Endodermal cell (in vitro differentiated cells): ENCODE measurements at regions not wholly inside any gene's neighbourhood (a gene's known extent, or its start where the extent isn't known, plus 50 kb on each side); places are given as distances from the start of the nearest gene placed in this dataset.

Experiments
- DNase-seq: peaks from one replicate; pipeline ENCODE4 v3.0.0-alpha.2; 2017
- H3K27ac ChIP-seq: 2 replicates; pipeline ENCODE4 v1.5.1; 2013; ENCODE audit warnings: mild to moderate bottlenecking, low read depth, low read length, moderate library complexity
- H3K27me3 ChIP-seq: 2 replicates; pipeline ENCODE4 v1.6.1; 2013; ENCODE audit warnings: mild to moderate bottlenecking, low read length, moderate library complexity; ENCODE audit not compliant: insufficient read depth, control insufficient read depth, poor library complexity, severe bottlenecking
- H3K36me3 ChIP-seq: 2 replicates; pipeline ENCODE4 v1.7.0; 2013; ENCODE audit warnings: mild to moderate bottlenecking, low read length, moderate library complexity; ENCODE audit not compliant: control insufficient read depth, insufficient read depth
- H3K4me1 ChIP-seq: one replicate; pipeline ENCODE4 v1.7.0; 2013; ENCODE audit warnings: low read length; ENCODE audit not compliant: control insufficient read depth, insufficient read depth
- H3K4me3 ChIP-seq: 2 replicates; pipeline ENCODE4 v1.5.1; 2013; ENCODE audit warnings: mild to moderate bottlenecking, low read length, moderate library complexity
- H3K9ac ChIP-seq: 2 replicates; pipeline ENCODE4 v1.6.1; 2013; ENCODE audit warnings: mild to moderate bottlenecking, low read length, moderate library complexity; ENCODE audit not compliant: poor library complexity, severe bottlenecking; ENCODE audit errors: extremely low read depth
- H3K9me3 ChIP-seq: 2 replicates; pipeline ENCODE4 v1.6.1; 2013; ENCODE audit warnings: mild to moderate bottlenecking, low read length, moderate library complexity; ENCODE audit not compliant: control insufficient read depth
- H3K27ac Mint-ChIP-seq: 2 replicates; pipeline ENCODE4 v1.8.0; 2020; ENCODE audit warnings: mixed read lengths
- H3K27me3 Mint-ChIP-seq: 2 replicates; pipeline ENCODE4 v1.8.0; 2021; ENCODE audit warnings: mild to moderate bottlenecking, mixed read lengths; ENCODE audit not compliant: insufficient read depth
- H3K36me3 Mint-ChIP-seq: 2 replicates; pipeline ENCODE4 v1.8.0; 2020; ENCODE audit warnings: low read depth, mixed read lengths
- H3K4me1 Mint-ChIP-seq: 2 replicates; pipeline ENCODE4 v1.8.0; 2020; ENCODE audit warnings: mixed read lengths
- H3K4me3 Mint-ChIP-seq: 2 replicates; pipeline ENCODE4 v1.8.0; 2020; ENCODE audit warnings: mild to moderate bottlenecking, moderate library complexity, mixed read lengths
- H3K9me3 Mint-ChIP-seq: 2 replicates; pipeline ENCODE4 v1.8.0; 2020; ENCODE audit warnings: mild to moderate bottlenecking, mixed read lengths
- CTCF ChIP-seq: fragments of 200-600 bp; sonication (generic); conservative IDR thresholded peaks from 2 replicates; pipeline ENCODE4 v1.5.0; 2021; ENCODE audit warnings: antibody characterized with exemption, mild to moderate bottlenecking
- WGBS, 2 experiments: methylation state at CpG; one replicate each; pipeline versions ENCODE4 v1.1.5 to v1.1.7; 2013; ENCODE audit warnings: missing lambda C conversion rate in 2 of 2, mixed read lengths in 1 of 2; ENCODE audit not compliant: insufficient coverage in 1 of 2, insufficient read length in 1 of 2; 5-methylcytosine and 5-hydroxymethylcytosine counted together

GRCh38 chr5:173814053-173814452 lies 74.1 kb upstream of the CPEB4 start:
- H3K4me3 Mint-ChIP-seq, result no peak overlapping the region
- H3K36me3 ChIP-seq, result no peaks in the 10 kb centered on the region
- no peak overlapping the region for H3K9ac ChIP-seq
- H3K4me3 ChIP-seq, result no peak overlapping the region
- H3K4me1 Mint-ChIP-seq, result no peaks in the 10 kb centered on the region
- no peak for TF ChIP-seq CTCF
- peaks cover 4% of the 10 kb centered on the region for H3K9me3 Mint-ChIP-seq
- no peaks in the 10 kb centered on the region for H3K4me1 ChIP-seq
- no peaks in the 10 kb centered on the region for H3K27me3 ChIP-seq
- H3K27me3 Mint-ChIP-seq, result peaks cover 3% of the 10 kb centered on the region
- DNase-seq, result no peak
- no peaks in the 10 kb centered on the region for H3K36me3 Mint-ChIP-seq
- peaks cover 2% of the 10 kb centered on the region for H3K9me3 ChIP-seq
- H3K27ac Mint-ChIP-seq, result no peak overlapping the region
- no peak overlapping the region for H3K27ac ChIP-seq

- Histone ChIP-seq H3K4me3 (no peak overlapping the region), H3K4me1 (no peaks in the 10 kb centered on the region), H3K36me3 (no peaks in the 10 kb centered on the region), H3K27me3 (no peaks in the 10 kb centered on the region), H3K27ac (no peak overlapping the region), H3K9me3 (peaks cover 16% of the 10 kb centered on the region), H3K9ac (no peak overlapping the region)
- Mint-ChIP-seq H3K4me1 (no peaks in the 10 kb centered on the region), H3K4me3 (no peak overlapping the region), H3K9me3 (peaks cover 9% of the 10 kb centered on the region), H3K27me3 (peaks cover 3% of the 10 kb centered on the region), H3K27ac (no peak overlapping the region), H3K36me3 (no peaks in the 10 kb centered on the region)
- TF ChIP-seq CTCF, result no peak
- 95 to 97% methylated on average over 9 of the region's 9 CpGs for WGBS, 2 experiments
- DNase-seq, result no peak
These were observed 72.6 kb upstream of the CPEB4 start for GRCh38 chr5:173815571-173815970.

GRCh38 chr5:173816728-173817127 lies 71.4 kb upstream of the CPEB4 start:
- H3K27ac ChIP-seq, result no peak overlapping the region

More at GRCh38 chr5:173816728-173817127, 71.4 kb upstream of the CPEB4 start:
- Mint-ChIP-seq H3K36me3 (no peaks in the 10 kb centered on the region), H3K27ac (no peak overlapping the region), H3K27me3 (peaks cover 3% of the 10 kb centered on the region), H3K9me3 (peaks cover 7% of the 10 kb centered on the region), H3K4me1 (no peaks in the 10 kb centered on the region), H3K4me3 (no peak overlapping the region)
- Histone ChIP-seq H3K27me3 (no peaks in the 10 kb centered on the region), H3K4me3 (no peak overlapping the region), H3K4me1 (no peaks in the 10 kb centered on the region), H3K36me3 (no peaks in the 10 kb centered on the region), H3K9me3 (peaks cover 16% of the 10 kb centered on the region), H3K9ac (no peak overlapping the region)
- no peak for DNase-seq
- 90% methylated on average over 3 to 5 of the region's 5 CpGs for WGBS, 2 experiments
- no peak for TF ChIP-seq CTCF
